Loucy (cell line): ENCODE measurements at regions not wholly inside any gene's neighbourhood (a gene's known extent, or its start where the extent isn't known, plus 50 kb on each side); places are given as distances from the start of the nearest gene placed in this dataset.

Experiments
- H2AFZ ChIP-seq: fragments of 200-600 bp; sonication (generic); 2 replicates; pipeline ENCODE4 v1.6.0; 2016; ENCODE audit warnings: antibody characterized with exemption, mild to moderate bottlenecking, low read length, moderate library complexity
- H3F3A ChIP-seq: fragments of 200-600 bp; 2 replicates; pipeline ENCODE4 v1.6.0; 2016; ENCODE audit warnings: antibody characterized with exemption, low read depth, mild to moderate bottlenecking
- H3K27me3 ChIP-seq: fragments of 200-600 bp; sonication (generic); 2 replicates; pipeline ENCODE4 v1.6.1; 2014; ENCODE audit warnings: low read length, mild to moderate bottlenecking; ENCODE audit not compliant: insufficient read depth, poor library complexity, severe bottlenecking
- H3K36me3 ChIP-seq: fragments of 200-600 bp; sonication (generic); 2 replicates; pipeline ENCODE4 v1.6.1; 2016; ENCODE audit warnings: low read length; ENCODE audit not compliant: insufficient read depth
- H3K4me1 ChIP-seq: fragments of 200-600 bp; sonication (generic); 2 replicates; pipeline ENCODE4 v1.5.1; 2014; ENCODE audit warnings: low read length, mild to moderate bottlenecking; ENCODE audit not compliant: insufficient read depth, poor library complexity, severe bottlenecking
- H3K4me2 ChIP-seq: fragments of 200-600 bp; sonication (generic); 2 replicates; pipeline ENCODE4 v1.6.0; 2014; ENCODE audit warnings: antibody characterized with exemption, low read length, low read depth, mild to moderate bottlenecking; ENCODE audit not compliant: poor library complexity, severe bottlenecking
- H3K4me3 ChIP-seq: fragments of 200-600 bp; sonication (generic); 2 replicates; pipeline ENCODE4 v1.5.1; 2014; ENCODE audit warnings: low read length, mild to moderate bottlenecking, mixed read lengths; ENCODE audit not compliant: poor library complexity, severe bottlenecking
- H3K79me2 ChIP-seq: fragments of 200-600 bp; sonication (generic); 2 replicates; pipeline ENCODE4 v1.6.1; 2014; ENCODE audit warnings: low read length; ENCODE audit not compliant: insufficient read depth
- H3K9ac ChIP-seq: fragments of 200-600 bp; sonication (generic); 2 replicates; pipeline ENCODE4 v1.6.0; 2014; ENCODE audit warnings: mild to moderate bottlenecking, low read depth, low read length, moderate library complexity; ENCODE audit not compliant: poor library complexity, severe bottlenecking
- H3K9me2 ChIP-seq: fragments of 200-600 bp; sonication (generic); replicated peaks from 2 replicates; pipeline ENCODE4 v1.6.1; 2016; ENCODE audit warnings: low read depth, low read length, mixed read lengths
- H3K9me3 ChIP-seq: fragments of 200-600 bp; sonication (generic); 2 replicates; pipeline ENCODE4 v1.6.1; 2014; ENCODE audit warnings: mild to moderate bottlenecking, antibody characterized with exemption, low read length, low read depth; ENCODE audit not compliant: insufficient read depth
- H4K20me1 ChIP-seq: fragments of 200-600 bp; sonication (generic); 2 replicates; pipeline ENCODE4 v1.6.0; 2014; ENCODE audit warnings: antibody characterized with exemption, low read length, mild to moderate bottlenecking; ENCODE audit not compliant: insufficient read depth, poor library complexity, severe bottlenecking
- EZH2phosphoT487 ChIP-seq: fragments of 200-600 bp; IDR thresholded peaks from 2 replicates; pipeline ENCODE4 v1.6.1; 2018; ENCODE audit warnings: antibody characterized with exemption, mild to moderate bottlenecking, moderate library complexity, borderline replicate concordance
- TF ChIP-seq, protein P1 (sequence below): fragments of 200-600 bp; sonication (generic); conservative IDR thresholded peaks from 2 replicates; pipeline ENCODE4 v1.5.1; 2014; ENCODE audit warnings: mild to moderate bottlenecking, antibody characterized with exemption, low read length

DNA sequence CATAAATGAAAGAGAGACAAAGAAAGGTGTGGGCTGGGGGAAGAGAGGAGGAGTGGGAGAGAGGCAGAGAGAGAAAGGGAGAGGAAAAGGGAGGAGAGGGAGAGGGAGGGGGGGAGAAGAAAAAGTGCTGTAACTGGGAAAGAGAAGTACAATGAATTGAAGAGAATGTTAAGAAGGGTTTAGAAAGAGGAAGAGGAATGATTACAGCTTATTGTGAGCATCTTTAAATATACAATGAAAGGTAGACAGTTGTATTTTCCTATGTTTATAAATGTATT is 229.1 kb upstream of the PMFBP1 start:
- no peak for TF ChIP-seq EZH2phosphoT487
- TF ChIP-seq, protein P1, sequence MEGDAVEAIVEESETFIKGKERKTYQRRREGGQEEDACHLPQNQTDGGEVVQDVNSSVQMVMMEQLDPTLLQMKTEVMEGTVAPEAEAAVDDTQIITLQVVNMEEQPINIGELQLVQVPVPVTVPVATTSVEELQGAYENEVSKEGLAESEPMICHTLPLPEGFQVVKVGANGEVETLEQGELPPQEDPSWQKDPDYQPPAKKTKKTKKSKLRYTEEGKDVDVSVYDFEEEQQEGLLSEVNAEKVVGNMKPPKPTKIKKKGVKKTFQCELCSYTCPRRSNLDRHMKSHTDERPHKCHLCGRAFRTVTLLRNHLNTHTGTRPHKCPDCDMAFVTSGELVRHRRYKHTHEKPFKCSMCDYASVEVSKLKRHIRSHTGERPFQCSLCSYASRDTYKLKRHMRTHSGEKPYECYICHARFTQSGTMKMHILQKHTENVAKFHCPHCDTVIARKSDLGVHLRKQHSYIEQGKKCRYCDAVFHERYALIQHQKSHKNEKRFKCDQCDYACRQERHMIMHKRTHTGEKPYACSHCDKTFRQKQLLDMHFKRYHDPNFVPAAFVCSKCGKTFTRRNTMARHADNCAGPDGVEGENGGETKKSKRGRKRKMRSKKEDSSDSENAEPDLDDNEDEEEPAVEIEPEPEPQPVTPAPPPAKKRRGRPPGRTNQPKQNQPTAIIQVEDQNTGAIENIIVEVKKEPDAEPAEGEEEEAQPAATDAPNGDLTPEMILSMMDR: no peak
- Histone ChIP-seq H3F3A (no peaks in the 10 kb centered on the region), H3K4me2 (no peak overlapping the region), H3K4me1 (no peaks in the 10 kb centered on the region), H2AFZ (no peak overlapping the region), H3K9me2 (no peaks in the 10 kb centered on the region), H3K36me3 (no peaks in the 10 kb centered on the region), H4K20me1 (no peaks in the 10 kb centered on the region), H3K9ac (no peak overlapping the region), H3K9me3 (no peaks in the 10 kb centered on the region), H3K79me2 (no peaks in the 10 kb centered on the region), H3K4me3 (no peak overlapping the region), H3K27me3 (no peaks in the 10 kb centered on the region)

DNA sequence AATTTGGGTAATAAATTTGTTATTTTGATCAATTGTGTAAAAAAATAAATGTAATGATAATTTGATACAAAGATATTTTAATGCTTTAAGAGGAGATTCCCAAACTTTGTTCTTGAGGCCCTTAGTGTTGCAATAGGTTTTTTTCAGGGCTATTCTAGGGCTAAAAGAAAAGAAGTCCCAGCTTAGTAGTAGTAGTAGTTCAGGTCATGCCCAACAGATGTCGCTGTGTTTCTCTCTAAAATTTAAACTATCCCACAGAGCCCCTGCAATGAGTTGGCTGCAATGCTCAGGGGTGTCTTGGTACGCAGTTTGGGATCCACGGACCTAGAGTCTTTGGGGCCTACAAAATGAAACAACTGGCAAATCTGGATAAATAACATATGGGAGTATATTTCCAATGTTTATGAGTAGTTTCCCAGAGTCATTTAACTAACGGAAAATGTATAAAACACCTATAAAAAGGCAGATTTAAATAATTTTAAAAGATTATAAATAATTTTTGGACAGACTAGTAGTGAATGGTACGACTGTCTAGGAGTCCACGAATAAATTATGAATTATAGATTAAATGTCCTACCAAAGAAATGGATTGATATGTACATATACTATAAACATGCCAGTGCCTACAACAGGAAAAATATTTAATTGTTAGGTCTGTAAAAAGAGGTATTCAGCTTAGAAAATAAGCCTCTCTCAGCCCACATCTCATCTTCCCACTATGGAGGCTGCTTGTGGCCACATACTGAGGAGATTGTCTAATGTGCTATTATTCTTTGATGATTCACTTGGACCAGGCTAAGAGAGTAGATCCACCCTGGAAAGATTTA is 228.5 kb upstream of the PMFBP1 start:
- Histone ChIP-seq H2AFZ (no peak overlapping the region), H3K9me3 (no peaks in the 10 kb centered on the region), H3K79me2 (no peaks in the 10 kb centered on the region), H3K9ac (no peak overlapping the region), H3K4me2 (no peak overlapping the region), H3K4me3 (no peak overlapping the region), H3K27me3 (no peaks in the 10 kb centered on the region), H4K20me1 (no peaks in the 10 kb centered on the region), H3K9me2 (no peaks in the 10 kb centered on the region), H3K4me1 (no peaks in the 10 kb centered on the region), H3K36me3 (no peaks in the 10 kb centered on the region), H3F3A (no peaks in the 10 kb centered on the region)
- TF ChIP-seq, protein P1: peak; percentile 76
- no peak for TF ChIP-seq EZH2phosphoT487

DNA sequence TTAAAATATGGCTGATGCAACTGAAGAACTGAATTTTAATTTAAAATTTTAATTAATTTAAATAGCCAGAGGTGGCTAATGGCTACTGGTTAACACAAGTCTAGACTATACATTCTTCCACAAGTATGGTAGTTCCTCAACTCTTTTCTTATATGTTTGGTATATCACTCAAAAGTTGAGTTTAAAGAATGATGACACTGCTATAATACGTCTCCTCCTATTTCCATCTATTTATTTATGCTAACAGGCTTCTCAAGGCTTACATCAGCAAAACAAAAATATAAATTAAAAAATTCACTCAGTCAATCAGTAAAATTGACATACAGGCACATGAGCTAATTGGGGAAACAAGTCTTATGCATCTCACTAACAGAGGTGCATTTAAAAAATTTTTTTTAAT is 227.9 kb upstream of the PMFBP1 start:
- Histone ChIP-seq H3K79me2 (no peaks in the 10 kb centered on the region), H3K4me2 (no peak overlapping the region), H3K4me1 (no peaks in the 10 kb centered on the region), H3F3A (no peaks in the 10 kb centered on the region), H3K27me3 (no peaks in the 10 kb centered on the region), H3K9me2 (no peaks in the 10 kb centered on the region), H4K20me1 (no peaks in the 10 kb centered on the region), H3K4me3 (no peak overlapping the region), H3K36me3 (no peaks in the 10 kb centered on the region), H3K9ac (no peak overlapping the region), H3K9me3 (no peaks in the 10 kb centered on the region), H2AFZ (no peak overlapping the region)
- TF ChIP-seq, protein P1: no peak
- TF ChIP-seq EZH2phosphoT487: no peak
